ENCODE measurements at regions not wholly inside any gene's neighbourhood (a gene's known extent, or its start where the extent isn't known, plus 50 kb on each side); places are given as distances from the start of the nearest gene placed in this dataset.

GRCh38 chrX:109312757-109313156, 169.1 kb downstream of the GUCY2F start:
- H3K4me2 ChIP-seq (ENCODE audit: low read length) = no peak overlapping the region
- H3K4me3 ChIP-seq (ENCODE audit: low read length) = no peak overlapping the region
- no peaks in the 10 kb centered on the region for H3K9me3 ChIP-seq (replicated peaks; ENCODE audit: low read length)
- H3K27me3 ChIP-seq (ENCODE audit: control insufficient read depth, insufficient read depth, low read length) = peaks cover 7% of the 10 kb centered on the region
- no peaks in the 10 kb centered on the region for H3K36me3 ChIP-seq (ENCODE audit: insufficient read depth, low read length)
- H3K9ac ChIP-seq (ENCODE audit: low read depth, low read length) = no peak overlapping the region
- no peaks in the 10 kb centered on the region for H3K4me1 ChIP-seq (ENCODE audit: control insufficient read depth, insufficient read depth, low read length)

- H3K27me3 ChIP-seq (ENCODE audit: control insufficient read depth, insufficient read depth, low read length) = peaks cover 13% of the 10 kb centered on the region
- no peak overlapping the region for H3K4me2 ChIP-seq (ENCODE audit: low read length)
- no peak overlapping the region for H3K4me3 ChIP-seq (ENCODE audit: low read length)
- H3K9me3 ChIP-seq (replicated peaks; ENCODE audit: low read length) = no peaks in the 10 kb centered on the region
- H3K4me1 ChIP-seq (ENCODE audit: control insufficient read depth, insufficient read depth, low read length) = no peaks in the 10 kb centered on the region
- H3K36me3 ChIP-seq (ENCODE audit: insufficient read depth, low read length) = no peaks in the 10 kb centered on the region
- H3K9ac ChIP-seq (ENCODE audit: low read depth, low read length) = no peak overlapping the region
Measured at GRCh38 chrX:109310031-109310430, 171.9 kb downstream of the GUCY2F start.

DNA sequence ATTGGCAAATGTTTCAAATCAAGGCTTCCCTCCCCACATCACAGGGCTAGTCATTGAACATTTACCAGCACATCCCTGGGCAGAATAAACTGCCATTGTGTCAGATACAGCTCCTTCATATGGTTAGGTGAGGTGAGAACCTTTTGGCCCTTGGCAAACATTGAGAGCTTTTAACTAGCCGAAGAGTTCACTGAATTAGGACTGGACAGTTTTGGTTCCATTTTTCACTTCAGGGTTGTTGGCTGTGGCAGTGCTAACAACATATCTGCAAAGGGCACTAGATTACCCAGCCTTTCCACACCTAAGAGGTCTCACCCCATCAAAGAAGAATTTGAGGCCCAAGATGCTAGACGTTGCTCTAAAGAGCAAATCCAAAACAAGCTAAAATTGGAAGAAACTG, 180.7 kb downstream of the GUCY2F start:
- Histone ChIP-seq H3K4me3 (ENCODE audit: low read length) (no peak overlapping the region), H3K4me2 (ENCODE audit: low read length) (no peak overlapping the region), H3K27me3 (ENCODE audit: control insufficient read depth, insufficient read depth, low read length) (peaks cover 52% of the 10 kb centered on the region), H3K36me3 (ENCODE audit: insufficient read depth, low read length) (no peaks in the 10 kb centered on the region), H3K9ac (ENCODE audit: low read depth, low read length) (no peak overlapping the region), H3K9me3 (replicated peaks; ENCODE audit: low read length) (no peaks in the 10 kb centered on the region), H3K4me1 (ENCODE audit: control insufficient read depth, insufficient read depth, low read length) (no peaks in the 10 kb centered on the region)

DNA sequence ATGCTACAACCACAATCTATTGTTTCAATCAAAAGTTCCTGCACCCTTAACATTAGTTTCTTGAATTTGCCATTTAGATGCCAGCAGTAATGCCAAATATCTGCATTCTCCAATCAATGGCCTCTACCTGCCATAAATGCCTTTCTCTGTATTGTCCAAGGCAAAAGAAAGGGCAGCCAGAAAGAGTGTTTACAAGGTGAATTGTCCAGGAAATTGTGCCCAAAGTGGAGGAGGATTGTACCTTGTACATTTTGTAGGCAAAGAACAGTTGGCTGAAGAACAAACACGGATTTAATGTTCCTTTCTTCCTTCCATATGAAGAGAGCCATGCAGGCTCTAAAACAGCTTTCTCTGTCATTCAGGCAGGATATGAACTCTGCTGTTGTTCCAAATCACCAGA, 181.5 kb downstream of the GUCY2F start:
- Histone ChIP-seq H3K9me3 (replicated peaks; ENCODE audit: low read length) (no peaks in the 10 kb centered on the region), H3K4me1 (ENCODE audit: control insufficient read depth, insufficient read depth, low read length) (no peaks in the 10 kb centered on the region)

GRCh38 chrX:109299091-109299490, 182.8 kb downstream of the GUCY2F start:
- Histone ChIP-seq H3K9ac (ENCODE audit: low read depth, low read length) (no peak overlapping the region), H3K4me2 (ENCODE audit: low read length) (no peak overlapping the region), H3K4me3 (ENCODE audit: low read length) (no peak overlapping the region), H3K4me1 (ENCODE audit: control insufficient read depth, insufficient read depth, low read length) (no peaks in the 10 kb centered on the region), H3K36me3 (ENCODE audit: insufficient read depth, low read length) (no peaks in the 10 kb centered on the region), H3K9me3 (replicated peaks; ENCODE audit: low read length) (no peaks in the 10 kb centered on the region), H3K27me3 (ENCODE audit: control insufficient read depth, insufficient read depth, low read length) (peaks cover 53% of the 10 kb centered on the region)

More for the DNA sequence above, 181.5 kb downstream of the GUCY2F start:
- Histone ChIP-seq H3K27me3 (ENCODE audit: control insufficient read depth, insufficient read depth, low read length) (peaks cover 58% of the 10 kb centered on the region), H3K4me3 (ENCODE audit: low read length) (no peak overlapping the region), H3K9ac (ENCODE audit: low read depth, low read length) (no peak overlapping the region), H3K4me2 (ENCODE audit: low read length) (no peak overlapping the region), H3K36me3 (ENCODE audit: insufficient read depth, low read length) (no peaks in the 10 kb centered on the region)

- Histone ChIP-seq H3K36me3 (ENCODE audit: insufficient read depth, low read length) (no peaks in the 10 kb centered on the region), H3K9me3 (replicated peaks; ENCODE audit: low read length) (no peaks in the 10 kb centered on the region), H3K27me3 (ENCODE audit: control insufficient read depth, insufficient read depth, low read length) (peaks cover 16% of the 10 kb centered on the region), H3K4me2 (ENCODE audit: low read length) (no peak overlapping the region), H3K4me3 (ENCODE audit: low read length) (no peak overlapping the region), H3K4me1 (ENCODE audit: control insufficient read depth, insufficient read depth, low read length) (no peaks in the 10 kb centered on the region), H3K9ac (ENCODE audit: low read depth, low read length) (no peak overlapping the region)
Measured at GRCh38 chrX:109294097-109294814, 187.6 kb downstream of the GUCY2F start.

DNA sequence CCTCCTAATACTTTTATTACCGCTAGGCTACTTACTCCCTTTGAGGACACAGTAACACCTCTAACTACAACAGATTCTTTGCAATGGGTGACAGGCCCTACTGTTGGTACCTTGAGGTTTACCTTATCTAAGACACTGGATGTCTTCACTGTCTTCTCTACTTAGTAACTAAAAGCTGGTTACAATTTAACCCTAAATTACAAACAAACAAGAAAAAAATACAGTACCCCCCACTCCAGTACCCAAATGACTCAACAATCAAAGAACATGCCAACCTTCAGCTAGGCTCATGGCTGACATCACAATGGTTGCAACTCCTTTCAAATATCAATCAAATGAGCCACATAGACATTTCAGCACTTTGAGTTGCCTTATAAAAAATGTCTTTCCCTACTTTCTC, 198.0 kb downstream of the GUCY2F start:
- Histone ChIP-seq H3K4me3 (ENCODE audit: low read length) (no peak overlapping the region), H3K9ac (ENCODE audit: low read depth, low read length) (no peak overlapping the region), H3K27me3 (ENCODE audit: control insufficient read depth, insufficient read depth, low read length) (peaks cover 6% of the 10 kb centered on the region), H3K4me2 (ENCODE audit: low read length) (no peak overlapping the region), H3K9me3 (replicated peaks; ENCODE audit: low read length) (no peaks in the 10 kb centered on the region), H3K36me3 (ENCODE audit: insufficient read depth, low read length) (no peaks in the 10 kb centered on the region), H3K4me1 (ENCODE audit: control insufficient read depth, insufficient read depth, low read length) (no peaks in the 10 kb centered on the region)

DNA sequence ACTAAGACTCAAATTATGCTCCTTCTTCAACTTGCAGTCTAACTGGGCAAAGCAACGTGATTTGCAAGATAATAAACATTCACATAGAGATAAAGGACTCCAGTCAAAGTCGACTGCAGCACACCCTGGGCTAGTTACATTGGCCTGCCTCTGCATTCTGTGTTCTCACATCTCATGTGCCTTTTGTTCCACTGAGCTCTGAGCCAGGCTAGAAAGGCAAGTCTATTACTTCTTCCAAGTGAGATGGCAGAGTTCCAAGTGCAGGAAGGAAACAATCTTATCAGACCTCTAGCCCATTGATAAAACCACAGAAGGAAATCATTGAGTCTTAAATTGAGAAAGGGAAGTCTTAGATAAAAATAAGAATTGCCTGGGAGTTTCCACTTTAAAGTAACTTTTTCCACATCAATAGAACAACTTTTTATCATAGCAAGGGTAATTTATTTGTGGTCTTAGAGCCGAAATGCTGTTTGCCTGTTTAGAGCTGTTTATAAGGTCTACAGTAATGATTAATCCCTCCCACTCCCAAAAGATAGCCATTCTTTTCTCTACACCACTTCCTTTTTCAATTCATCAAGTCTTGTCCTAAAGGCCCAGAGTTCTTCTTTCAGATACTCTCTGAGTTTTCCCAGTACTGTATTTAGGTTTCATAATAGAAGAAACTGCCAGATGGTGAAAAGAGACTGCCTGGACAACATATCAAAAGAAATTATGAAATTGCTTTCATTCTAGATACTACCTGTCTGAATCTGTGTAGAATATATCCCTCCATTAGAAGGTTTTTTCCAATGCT, 200.2 kb downstream of the GUCY2F start:
- Histone ChIP-seq H3K4me2 (ENCODE audit: low read length) (no peak overlapping the region), H3K27me3 (ENCODE audit: control insufficient read depth, insufficient read depth, low read length) (peaks cover 6% of the 10 kb centered on the region), H3K9me3 (replicated peaks; ENCODE audit: low read length) (no peaks in the 10 kb centered on the region), H3K36me3 (ENCODE audit: insufficient read depth, low read length) (no peaks in the 10 kb centered on the region), H3K4me3 (ENCODE audit: low read length) (no peak overlapping the region), H3K4me1 (ENCODE audit: control insufficient read depth, insufficient read depth, low read length) (no peaks in the 10 kb centered on the region), H3K9ac (ENCODE audit: low read depth, low read length) (no peak overlapping the region)

- no peak overlapping the region for H3K4me3 ChIP-seq (ENCODE audit: low read length)
Measured at GRCh38 chrX:109274806-109275205, 207.1 kb downstream of the GUCY2F start.

DNA sequence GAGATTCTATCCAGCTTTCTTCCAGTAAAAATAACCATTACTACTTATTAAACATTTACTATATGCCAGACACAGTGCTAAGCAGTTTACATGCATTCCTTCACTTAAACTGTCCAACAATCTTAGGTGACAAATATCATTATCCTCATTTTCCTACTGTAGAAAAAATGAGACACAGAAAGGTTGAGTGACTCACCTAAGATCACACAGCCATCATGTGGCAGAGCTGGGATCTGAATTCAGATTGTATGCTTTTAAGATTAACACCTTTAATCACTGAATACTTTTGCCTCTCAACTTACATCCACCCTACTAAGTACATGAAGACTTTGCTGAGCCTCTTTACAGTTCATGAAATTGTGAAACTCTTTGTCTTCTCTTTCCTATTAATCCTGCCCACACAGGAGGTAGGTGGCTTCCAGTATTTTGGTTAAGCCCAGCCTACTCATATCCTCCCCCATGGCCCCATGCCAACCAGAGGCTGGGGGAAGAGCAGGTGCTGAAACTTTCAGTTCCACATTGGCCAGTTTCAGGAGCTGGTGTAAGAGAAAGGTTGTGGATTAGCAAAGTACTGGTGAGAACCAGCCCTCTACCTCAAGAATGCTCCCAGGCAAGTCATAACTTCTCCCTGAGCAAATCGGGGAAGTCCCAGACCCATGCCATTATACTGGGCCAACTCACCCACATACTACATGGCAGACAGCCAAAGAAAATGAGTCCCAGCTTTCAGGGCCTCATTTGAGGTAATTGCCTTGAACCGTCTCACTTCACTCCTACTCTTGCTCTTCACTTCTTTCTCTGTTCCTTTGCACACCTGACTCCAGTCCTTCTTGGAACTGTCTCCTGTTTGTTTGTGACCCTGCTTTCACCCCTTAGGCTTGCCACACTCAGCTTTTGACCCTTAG, 211.1 kb downstream of the GUCY2F start:
- peaks cover 16% of the 10 kb centered on the region for H3K27me3 ChIP-seq (ENCODE audit: control insufficient read depth, insufficient read depth, low read length)
- no peak overlapping the region for H3K4me3 ChIP-seq (ENCODE audit: low read length)
- no peaks in the 10 kb centered on the region for H3K9me3 ChIP-seq (replicated peaks; ENCODE audit: low read length)
- H3K36me3 ChIP-seq (ENCODE audit: insufficient read depth, low read length) = no peaks in the 10 kb centered on the region
- no peak overlapping the region for H3K4me2 ChIP-seq (ENCODE audit: low read length)
- H3K4me1 ChIP-seq (ENCODE audit: control insufficient read depth, insufficient read depth, low read length) = no peaks in the 10 kb centered on the region
- no peak overlapping the region for H3K9ac ChIP-seq (ENCODE audit: low read depth, low read length)

More at GRCh38 chrX:109274806-109275205, 207.1 kb downstream of the GUCY2F start:
- Histone ChIP-seq H3K9ac (ENCODE audit: low read depth, low read length) (no peak overlapping the region), H3K4me1 (ENCODE audit: control insufficient read depth, insufficient read depth, low read length) (no peaks in the 10 kb centered on the region), H3K36me3 (ENCODE audit: insufficient read depth, low read length) (no peaks in the 10 kb centered on the region), H3K9me3 (replicated peaks; ENCODE audit: low read length) (no peaks in the 10 kb centered on the region), H3K27me3 (ENCODE audit: control insufficient read depth, insufficient read depth, low read length) (peaks cover 12% of the 10 kb centered on the region), H3K4me2 (ENCODE audit: low read length) (no peak overlapping the region)

GRCh38 chrX:109268340-109268739, 213.5 kb downstream of the GUCY2F start:
- H3K9ac ChIP-seq (ENCODE audit: low read depth, low read length) = no peak overlapping the region
- H3K36me3 ChIP-seq (ENCODE audit: insufficient read depth, low read length) = no peaks in the 10 kb centered on the region
- H3K27me3 ChIP-seq (ENCODE audit: control insufficient read depth, insufficient read depth, low read length) = peaks cover 13% of the 10 kb centered on the region
- H3K4me1 ChIP-seq (ENCODE audit: control insufficient read depth, insufficient read depth, low read length) = no peaks in the 10 kb centered on the region
- no peak overlapping the region for H3K4me3 ChIP-seq (ENCODE audit: low read length)
- no peaks in the 10 kb centered on the region for H3K9me3 ChIP-seq (replicated peaks; ENCODE audit: low read length)
- no peak overlapping the region for H3K4me2 ChIP-seq (ENCODE audit: low read length)
